ENCODE measurements at regions not wholly inside any gene's neighbourhood (a gene's known extent, or its start where the extent isn't known, plus 50 kb on each side); places are given as distances from the start of the nearest gene placed in this dataset.
"Not testable (repeated sequence)": the region's sequence is repeated elsewhere in the genome, so short reads cannot be mapped to it uniquely, and the experiment has no call there.

DNA sequence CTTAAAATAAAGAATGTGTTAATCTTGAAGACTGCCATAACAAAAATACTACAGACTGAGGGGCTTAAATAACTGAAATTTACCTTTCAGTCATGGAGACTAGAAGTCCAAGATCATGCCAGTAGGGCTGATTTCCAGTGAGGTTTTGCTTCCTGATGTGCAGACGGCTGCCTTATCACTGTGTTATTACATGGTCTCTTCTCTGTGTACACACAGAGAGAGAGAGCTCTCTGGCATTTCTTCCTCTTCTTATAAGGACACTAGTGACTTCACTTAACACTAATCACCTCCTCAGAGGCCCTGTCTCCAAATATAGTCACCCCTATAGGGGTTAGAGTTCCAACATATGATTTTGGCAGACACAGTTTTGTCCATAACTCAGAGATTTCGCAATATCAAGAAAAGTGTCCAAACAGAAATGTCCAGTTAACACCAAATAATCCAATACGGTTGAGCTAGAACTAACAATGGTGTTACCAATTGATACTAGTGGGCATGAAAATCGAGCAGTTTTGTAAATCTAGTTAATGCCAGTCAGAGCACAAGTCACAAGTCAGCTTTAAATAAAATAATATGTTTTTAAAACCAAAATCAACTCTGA lies 399.8 kb downstream of the ADCYAP1 start:
- no peak for DNase-seq

DNA sequence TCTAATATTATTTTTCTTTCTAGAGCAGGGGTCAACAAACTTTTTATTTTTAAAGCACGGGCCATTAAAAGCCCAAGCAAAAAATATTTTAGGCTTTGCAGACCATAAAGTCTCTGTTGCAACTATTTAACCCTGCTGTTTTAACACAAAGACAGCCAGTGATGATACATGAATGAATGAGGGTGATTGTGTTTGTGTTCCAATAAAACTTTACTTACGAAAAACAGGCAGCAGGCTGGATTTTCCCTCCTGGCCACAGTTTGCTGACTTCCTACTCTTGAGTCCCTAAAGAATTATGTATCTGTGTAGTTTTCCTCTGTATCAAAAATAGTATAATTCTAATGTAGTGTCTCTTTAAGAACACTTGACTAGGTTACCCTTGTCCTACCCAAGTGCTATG lies 402.0 kb downstream of the ADCYAP1 start:
- DNase-seq: no peak

DNA sequence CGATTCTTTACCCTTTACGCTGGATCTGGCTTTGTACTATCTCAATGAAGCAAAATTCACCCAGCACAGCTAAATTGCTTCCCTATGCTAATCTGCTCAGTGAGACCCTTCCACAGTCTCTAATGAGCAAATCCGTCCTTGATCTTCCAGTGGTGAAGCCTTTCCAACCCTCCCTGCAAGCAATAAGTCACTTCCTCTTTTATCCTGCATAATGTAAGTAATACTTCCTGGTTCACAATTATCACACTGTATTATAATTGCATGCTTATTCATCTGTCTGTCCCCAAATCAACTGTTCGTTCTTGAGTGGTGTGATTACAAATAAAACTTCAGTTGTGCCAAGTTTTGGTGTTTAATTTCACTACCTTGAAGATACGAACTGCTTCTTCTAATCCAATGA lies 404.0 kb downstream of the ADCYAP1 start:
- no peak for DNase-seq

DNA sequence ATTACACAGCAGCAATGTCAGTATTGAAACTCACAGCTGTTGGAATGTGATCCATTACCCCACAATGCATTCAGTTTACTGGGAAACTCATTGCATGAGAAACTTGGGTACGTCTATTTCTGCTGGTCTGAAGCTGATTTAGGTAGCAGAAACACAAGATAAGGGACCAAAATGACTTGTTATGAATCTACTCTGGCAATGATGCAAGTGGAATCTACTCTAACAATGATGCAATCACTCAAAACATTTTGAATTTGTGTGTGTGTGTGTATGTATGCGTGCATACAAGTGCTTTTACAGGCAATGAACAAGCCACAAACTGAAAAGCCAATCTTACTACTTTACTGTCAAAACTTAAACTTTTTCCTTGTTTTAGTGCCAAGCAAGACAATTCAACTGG lies 406.7 kb downstream of the ADCYAP1 start:
- no peak for DNase-seq

DNA sequence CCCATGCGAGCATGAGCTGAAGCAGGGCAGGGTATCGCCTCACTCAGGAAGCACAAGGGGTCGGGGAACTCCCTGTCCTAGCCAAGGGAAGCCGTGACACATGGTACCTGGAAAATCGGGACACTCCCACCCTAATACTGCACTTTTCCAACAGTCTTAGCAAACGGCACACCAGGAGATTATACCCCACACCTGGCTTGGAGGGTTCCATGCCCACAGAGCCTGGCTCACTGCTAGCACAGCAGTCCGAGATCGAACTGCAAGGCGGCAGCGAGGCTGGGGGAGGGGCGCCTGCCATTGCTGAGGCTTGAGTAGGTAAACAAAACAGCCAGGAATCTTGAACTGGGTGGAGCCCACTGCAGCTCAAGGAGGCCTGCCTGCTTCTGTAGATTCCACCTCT lies 430.7 kb downstream of the ADCYAP1 start:
- not testable (repeated sequence) for DNase-seq

DNA sequence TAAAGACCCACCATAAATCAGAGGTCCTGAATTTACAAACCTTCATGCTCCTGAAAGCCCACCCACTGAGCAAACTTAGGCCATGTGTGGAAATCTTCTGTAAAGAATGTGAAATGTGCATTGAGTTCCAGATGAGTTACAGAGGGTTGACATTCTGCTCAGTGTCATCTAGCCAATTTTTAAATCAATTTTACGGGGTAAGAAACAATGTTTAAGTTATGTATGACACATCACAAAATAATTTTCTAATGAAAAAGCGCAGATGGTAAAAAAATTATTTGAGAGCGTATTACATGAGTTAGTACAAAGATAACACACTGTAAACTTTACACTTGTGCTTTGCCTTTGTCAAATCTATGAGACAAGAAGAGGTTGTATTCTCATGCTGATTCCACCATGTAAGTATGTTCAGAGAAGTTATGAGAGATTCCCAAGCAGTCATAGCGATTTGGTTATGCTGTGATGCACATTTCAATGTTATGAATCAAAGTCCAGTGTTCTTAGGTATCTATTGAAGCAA lies 446.3 kb downstream of the ADCYAP1 start:
- no peak for DNase-seq

DNA sequence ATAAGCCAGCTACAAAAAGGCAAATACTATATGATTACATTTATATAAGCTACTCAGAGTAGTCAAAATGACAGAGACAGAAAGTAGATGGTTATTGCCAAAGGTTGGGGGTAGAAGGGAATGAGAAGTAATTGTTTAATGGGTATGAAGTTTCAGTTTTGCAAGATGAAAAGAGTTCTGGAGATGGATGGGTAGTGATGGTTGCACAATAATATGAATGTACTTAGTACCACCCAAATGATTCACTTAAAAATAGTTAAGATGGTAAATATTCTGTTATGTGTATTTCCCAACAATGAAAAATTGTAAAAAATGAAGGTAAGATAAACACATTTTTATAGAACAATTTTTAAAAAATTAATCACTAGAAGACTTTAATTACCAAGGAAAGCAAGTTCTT lies 448.4 kb downstream of the ADCYAP1 start:
- no peak for DNase-seq

DNA sequence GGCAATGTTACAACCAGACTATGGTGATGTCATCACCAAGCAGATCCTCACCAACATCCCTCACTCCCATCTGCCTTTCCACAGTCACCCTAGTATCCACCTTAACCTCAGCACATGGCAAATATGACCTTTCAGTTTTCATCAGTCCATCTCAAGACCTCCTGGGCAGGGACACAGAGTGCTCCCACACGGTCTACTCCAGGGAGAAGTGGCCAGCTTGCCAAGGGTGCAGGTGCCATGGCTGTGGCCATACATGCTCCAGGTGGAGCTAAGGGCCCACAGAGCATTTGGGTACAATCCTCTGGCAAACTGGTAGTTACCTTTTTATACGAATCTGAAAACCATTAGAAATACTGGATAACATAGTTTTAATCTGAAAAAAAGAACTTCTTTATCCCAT lies 453.1 kb downstream of the ADCYAP1 start:
- no peak for DNase-seq

DNA sequence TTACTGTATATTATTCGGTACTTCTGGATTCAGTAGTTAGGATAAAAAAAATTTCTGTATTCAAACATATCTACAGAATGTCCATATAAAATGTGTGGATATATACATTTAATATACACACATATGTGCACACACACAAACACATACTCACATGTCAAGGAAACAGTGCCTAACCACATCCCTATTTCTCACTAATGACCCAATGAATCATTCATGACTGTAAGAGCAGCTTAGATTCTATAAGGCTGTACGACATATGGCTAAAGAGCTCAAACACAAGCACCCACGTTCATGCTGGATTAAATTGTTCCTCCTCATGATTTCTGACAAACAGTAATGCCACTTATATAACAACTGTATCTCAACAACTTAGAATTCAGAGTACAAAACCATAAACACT lies 457.3 kb downstream of the ADCYAP1 start:
- DNase-seq: no peak

DNA sequence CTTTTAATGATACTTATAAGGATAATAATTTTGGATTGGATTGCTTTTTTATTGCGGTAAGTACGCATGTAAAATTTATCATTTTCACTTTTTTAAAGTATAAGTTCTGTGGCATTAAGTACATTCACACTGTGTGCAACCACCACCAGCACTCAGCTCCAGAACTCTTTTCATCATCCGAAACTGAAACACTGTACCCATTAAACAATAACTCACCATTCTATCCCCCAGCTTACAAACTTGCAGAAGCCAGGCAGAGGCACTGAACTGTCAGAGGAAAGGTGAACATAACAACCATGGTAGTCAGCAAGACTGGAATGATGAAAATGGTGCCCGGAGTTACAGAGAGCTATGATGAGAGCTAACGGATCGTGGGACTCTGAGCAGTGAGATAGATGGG lies 465.9 kb downstream of the ADCYAP1 start:
- DNase-seq: no peak

DNA sequence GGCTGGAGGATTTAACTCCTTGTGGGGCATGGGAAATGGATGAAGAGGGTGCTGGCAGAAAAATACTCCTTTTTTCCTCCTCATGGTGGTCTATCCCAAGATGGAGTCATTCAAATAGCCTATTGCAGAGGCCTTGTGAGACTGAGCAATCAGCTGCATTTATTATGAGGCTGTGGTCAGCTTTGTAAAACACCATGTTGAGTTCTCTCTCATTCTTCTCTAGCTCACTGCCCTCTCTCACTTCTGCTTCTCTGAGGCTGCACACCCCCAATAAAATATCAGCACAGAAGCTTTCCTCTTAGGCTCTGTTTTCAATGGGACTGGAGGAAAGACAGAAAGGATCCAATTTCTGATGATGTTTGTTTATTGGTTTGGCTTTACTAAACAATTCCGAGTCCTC lies 467.1 kb downstream of the ADCYAP1 start:
- DNase-seq: no peak

DNA sequence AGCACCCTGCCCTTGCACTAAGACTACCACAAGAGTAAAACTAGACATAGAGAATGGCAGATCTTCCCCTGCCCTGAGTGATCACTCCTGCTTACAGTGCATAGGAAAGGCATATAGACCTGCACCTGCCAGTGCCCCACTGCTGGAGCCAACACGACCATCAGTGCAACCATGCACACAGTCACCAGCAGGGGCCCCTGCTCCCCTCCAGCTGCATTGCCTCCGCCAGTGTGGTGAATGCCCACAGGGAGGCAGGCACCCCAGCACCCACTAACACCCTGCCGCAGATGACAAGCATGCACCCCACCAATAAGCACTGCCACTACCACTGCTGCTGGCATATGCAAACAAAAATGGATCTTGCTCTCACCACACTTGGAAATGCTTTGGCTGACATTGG lies 478.8 kb downstream of the ADCYAP1 start:
- no peak for DNase-seq

DNA sequence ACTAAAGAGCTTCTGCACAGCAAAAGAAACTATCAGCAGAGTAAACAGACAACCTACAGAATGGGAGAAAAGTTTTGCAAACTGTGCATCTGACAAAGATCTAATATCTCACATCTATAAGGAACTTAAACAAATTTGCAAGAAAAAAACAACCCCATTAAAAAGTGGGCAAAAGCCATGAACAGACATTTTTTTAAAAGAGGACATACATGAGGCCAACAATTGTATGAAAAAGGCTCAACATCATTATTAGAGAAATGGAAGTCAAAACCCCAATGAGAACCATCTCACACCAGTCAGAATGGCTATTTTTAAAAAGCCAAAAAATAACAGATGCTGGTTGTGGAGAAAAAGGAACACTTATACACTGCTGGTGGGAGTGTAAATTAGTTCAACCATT lies 483.8 kb downstream of the ADCYAP1 start:
- not testable (repeated sequence) for DNase-seq

DNA sequence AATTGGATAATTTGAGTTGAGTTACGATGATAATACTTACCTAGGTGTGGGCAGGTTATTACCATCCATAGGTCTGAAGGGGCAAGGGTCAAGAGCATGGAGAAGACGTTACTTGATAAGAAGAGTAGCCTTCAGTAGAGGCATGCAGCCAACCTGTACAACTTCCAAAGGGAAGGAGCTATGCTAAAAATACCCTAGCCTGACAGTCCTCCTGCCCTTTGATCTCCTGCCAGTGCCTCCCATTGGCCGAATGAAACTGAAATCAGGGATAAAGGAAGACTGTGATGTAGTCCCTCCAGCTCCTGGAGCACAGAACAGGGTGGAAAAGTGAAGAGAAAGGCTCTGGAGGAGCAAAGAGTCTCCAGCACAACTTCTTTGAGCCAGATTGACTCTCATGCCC lies 487.4 kb downstream of the ADCYAP1 start:
- no peak for DNase-seq

DNA sequence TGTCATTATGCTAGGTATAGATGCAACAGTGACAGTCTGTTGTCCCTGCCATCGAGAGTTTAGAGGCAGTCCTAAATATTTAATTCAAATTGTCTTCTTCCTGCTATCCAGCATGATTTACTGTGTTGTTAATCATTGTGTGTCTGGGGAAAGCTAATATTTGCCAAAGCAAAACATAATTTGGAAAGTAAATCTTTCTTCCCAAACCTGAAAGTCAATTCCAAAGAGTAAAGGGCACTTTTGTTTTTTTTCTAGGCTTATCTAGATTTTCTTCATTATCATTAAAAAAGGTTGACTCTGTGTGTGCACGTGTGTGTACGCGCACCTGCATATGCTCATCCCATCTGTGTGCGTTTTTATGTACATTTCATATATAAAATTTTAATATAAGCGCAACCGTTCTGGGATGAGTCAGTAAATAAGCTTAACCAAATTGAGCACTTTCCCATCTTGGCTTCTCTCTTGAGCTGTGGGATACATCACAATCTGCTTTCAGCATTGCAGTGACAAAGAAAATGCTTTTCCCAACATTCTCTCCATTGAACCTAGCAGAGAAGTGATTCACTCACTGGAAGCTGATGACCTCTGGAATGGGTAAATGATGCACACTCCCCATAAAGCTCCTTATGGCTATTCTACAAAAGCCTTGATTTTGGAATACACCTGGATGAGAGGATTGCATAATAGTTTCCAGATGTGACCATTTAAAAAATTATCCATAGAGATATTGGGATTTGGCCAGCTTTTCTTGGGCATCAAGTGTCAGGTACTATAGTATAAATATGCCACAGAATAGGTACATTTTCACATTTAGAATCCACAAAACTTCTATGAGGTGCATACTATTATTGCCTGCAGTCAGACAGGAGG lies 488.4 kb downstream of the ADCYAP1 start:
- no peak for DNase-seq

DNA sequence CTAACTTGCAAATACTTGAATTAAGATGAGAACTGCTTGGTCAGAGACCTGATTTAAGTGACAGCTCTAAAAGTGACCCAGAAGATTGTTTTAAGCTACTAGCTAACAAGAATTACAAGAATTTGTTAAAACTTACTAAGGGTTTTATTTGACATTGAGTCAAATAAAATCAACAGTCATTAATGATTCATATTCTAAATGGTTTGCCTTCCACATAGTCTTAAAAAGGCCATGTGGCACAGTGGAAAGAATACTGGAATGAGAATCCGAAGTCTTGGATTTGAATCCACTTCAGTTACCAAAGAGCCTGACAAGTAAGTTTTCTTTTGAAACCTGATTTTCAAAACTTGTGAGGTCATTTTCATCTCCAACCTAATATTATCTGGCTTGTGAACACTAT lies 489.3 kb downstream of the ADCYAP1 start:
- DNase-seq: no peak

DNA sequence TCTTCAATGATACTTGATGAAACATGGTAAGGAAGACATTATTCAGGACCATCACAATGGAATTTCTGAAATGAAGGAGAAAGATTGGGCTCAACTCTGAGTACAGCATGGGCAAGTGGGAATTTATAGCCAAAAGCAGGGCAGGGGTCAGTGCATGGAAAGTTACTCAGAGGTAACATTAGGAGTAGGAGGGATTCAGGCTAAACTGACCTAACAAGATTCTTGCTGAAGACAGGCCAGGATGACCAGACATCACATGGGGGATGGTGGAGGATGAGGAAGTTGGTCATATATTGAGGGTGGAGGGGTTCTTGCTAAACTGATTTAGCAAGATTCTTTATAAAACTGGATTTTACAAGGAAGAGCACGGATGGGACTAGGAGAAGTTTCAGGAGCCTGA lies 489.8 kb downstream of the ADCYAP1 start:
- no peak for DNase-seq

DNA sequence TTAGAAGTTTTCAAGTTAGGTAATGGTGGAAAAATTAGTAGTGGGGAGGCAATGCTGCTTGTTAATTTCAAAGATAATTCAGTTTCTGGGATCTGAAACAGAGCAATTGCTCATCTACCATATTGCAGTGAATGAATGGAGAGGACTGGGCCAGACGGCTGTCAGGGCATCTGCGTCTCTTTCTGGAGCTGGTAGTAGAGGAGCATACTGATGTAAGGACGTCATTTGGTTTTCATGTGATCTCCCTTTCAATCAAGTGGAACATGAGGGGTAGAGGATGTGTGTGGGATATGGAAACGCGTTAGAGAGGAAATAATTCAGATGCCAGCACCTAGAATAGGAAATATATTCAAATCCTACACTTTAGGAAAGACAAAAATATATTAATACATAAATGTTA lies 490.3 kb downstream of the ADCYAP1 start:
- DNase-seq: no peak

DNA sequence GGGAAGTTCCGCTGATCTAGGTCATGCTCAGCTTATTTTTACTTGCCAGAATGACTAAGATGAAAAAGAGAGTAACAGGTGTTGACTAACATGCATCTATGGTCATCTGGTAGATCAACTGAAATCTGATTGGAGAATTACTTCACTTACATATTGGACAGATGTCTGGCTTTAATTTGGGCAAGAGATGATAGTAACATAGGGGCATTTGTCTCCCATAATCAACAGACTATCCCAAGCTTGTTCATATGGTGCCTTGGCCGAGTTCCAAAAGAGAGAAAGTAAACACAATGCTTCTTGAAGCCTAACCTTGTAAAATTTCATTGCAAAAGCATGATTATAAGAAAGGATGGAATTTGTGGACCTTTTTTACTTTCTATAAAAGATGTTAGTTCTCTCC lies 503.7 kb downstream of the ADCYAP1 start:
- DNase-seq: no peak

DNA sequence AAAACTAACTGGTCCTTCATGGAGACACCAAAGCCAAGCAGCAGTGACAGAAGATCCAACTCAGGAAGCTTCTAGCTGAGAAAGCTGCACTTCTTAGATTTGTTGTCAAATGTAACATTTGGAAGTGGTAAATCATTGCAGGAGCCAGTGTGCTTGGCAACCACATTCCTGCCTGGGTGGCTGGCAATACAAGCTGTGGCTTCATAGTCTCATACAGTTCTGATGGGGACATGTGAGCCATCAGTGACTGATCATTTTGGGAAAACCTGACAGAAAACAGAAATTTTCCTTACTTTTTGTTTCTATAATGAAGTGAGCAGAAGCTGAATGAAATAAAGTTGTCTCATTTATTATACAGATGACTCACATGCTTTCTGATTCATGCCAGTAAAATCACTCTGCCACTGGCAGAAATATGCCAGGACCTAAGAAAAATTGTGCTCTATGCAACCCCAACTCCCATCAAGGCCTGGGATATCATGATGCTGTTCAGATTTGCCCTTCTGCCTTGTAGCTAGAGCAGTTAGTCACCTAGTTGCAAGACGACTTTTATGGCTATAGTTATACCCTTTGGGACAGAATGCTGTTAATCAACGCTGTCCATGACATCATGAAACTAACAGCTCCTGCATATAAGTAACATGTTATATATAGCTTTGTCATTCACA lies 508.1 kb downstream of the ADCYAP1 start:
- DNase-seq: no peak

DNA sequence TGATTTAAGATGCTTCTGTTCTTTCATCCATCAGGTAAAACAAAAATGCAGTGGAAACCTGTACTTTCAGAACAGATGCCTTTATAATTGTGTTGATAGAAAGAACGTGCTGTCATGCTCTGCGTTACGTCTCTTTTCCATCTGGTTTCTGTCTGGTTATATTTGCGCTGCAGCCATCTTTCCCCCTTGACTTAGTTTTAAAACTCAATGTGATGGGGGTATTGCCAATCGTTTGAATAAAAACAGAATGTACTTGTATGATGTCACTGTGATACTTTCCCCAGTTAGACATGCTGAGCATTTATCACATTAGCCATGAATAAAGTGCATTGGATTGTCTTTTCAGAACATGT lies 508.6 kb downstream of the ADCYAP1 start:
- no peak for DNase-seq

DNA sequence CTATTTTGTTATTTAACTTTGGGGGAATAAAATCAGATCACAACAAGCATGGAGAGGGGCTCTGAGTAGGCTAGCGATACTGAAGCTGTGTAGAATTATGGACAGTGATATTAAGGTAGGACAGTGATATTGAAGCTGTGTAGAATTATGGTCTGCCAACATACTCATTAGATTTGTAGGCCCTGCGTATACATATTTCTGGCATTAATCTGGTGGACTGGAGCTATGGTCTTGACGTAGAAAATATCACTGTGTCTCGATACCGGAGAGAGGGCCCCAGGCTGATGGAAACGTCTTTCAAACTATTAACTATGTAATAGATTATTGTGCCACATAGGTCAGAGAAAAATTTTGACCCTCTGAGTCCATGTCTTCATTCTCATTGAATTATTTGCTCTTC lies 511.4 kb downstream of the ADCYAP1 start:
- no peak for DNase-seq

DNA sequence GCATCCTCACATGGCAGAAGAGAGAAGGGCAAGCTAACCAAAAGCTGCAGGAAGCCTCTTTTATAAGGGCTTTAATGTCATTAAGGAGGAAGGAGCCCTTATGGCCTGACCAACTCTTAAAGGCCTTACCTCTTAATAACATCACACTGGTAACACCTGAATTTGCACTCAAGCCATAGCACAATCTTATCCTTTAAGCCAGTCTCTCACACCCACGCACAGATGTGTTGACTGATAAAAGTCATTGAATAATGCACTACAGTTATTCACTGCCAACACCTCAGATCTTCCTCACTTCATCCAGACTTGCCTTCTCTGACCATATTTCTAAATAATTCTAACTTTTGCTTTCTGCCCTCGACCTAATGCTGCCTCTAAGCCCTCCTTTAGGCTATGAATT lies 516.8 kb downstream of the ADCYAP1 start:
- no peak for DNase-seq

DNA sequence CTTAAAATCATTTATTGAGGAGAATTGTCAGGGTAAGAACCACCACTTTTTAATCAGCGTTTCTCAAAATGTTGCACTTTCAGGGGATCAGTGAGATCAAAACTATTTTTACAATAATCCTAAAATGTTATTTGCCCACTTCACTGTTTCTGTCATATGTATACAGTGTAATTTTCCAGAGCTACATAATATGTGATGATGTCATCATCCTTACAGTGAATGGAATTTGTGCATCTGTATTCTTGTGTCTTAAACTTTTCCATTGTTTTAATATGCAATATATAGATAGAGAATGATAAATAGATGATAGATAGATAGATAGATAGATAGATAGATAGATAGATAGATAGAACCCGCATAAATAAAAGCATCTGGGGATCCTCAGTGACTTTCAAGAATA lies 518.0 kb downstream of the ADCYAP1 start:
- DNase-seq: no peak

Measured in stimulated activated CD4-positive, alpha-beta T cell treated with anti-CD3 and anti-CD28 coated beads, Interleukin-4, amount 100 ng/mL, for 1 hour (primary cell).